OCI-LY7 (cell line): ENCODE measurements at regions not wholly inside any gene's neighbourhood (a gene's known extent, or its start where the extent isn't known, plus 50 kb on each side); places are given as distances from the start of the nearest gene placed in this dataset.

Experiments used
- CTCF ChIP-seq: fragments of 200-600 bp; sonication (generic); conservative IDR thresholded peaks from 2 replicates; pipeline ENCODE4 v1.5.1; 2014; ENCODE audit warnings: mild to moderate bottlenecking, antibody characterized with exemption, low read length, moderate library complexity, mixed read lengths
- EZH2phosphoT487 ChIP-seq: fragments of 200-600 bp; sonication (generic); IDR thresholded peaks from 2 replicates; pipeline ENCODE4 v1.6.1; 2018; ENCODE audit warnings: low read depth, borderline replicate concordance, mild to moderate bottlenecking, mixed run types, antibody characterized with exemption, low read length, moderate library complexity, mixed read lengths

GRCh38 chr16:89033796-89034572 lies 57.0 kb upstream of the CBFA2T3 start:
- TF ChIP-seq CTCF: no peak
- TF ChIP-seq EZH2phosphoT487: no peak
